ENCODE measurements at regions not wholly inside any gene's neighbourhood (a gene's known extent, or its start where the extent isn't known, plus 50 kb on each side); places are given as distances from the start of the nearest gene placed in this dataset.

- Histone ChIP-seq H3K4me3 (ENCODE audit: low read depth, low read length) (no peak overlapping the region), H3K36me3 (ENCODE audit: control insufficient read depth, insufficient read depth, low read length) (no peaks in the 10 kb centered on the region), H3K27me3 (ENCODE audit: control insufficient read depth, insufficient read depth, low read length) (no peaks in the 10 kb centered on the region)
- DNase-seq (ENCODE audit: low read depth): no peak
- TF ChIP-seq CTCF (IDR thresholded peaks at IDR 0.05; ENCODE audit: insufficient read depth, low read length, poor library complexity, severe bottlenecking): no peak
These were observed 59.6 kb downstream of the OLIG3 start for GRCh38 chr6:137434640-137435039.

- no peak for DNase-seq (ENCODE audit: low read depth)
- H3K36me3 ChIP-seq (ENCODE audit: control insufficient read depth, insufficient read depth, low read length): no peaks in the 10 kb centered on the region
- TF ChIP-seq CTCF (IDR thresholded peaks at IDR 0.05; ENCODE audit: insufficient read depth, low read length, poor library complexity, severe bottlenecking): no peak
- H3K4me3 ChIP-seq (ENCODE audit: low read depth, low read length): no peak overlapping the region
- no peaks in the 10 kb centered on the region for H3K27me3 ChIP-seq (ENCODE audit: control insufficient read depth, insufficient read depth, low read length)
These were observed 62.1 kb downstream of the OLIG3 start for GRCh38 chr6:137432054-137432611.

DNA sequence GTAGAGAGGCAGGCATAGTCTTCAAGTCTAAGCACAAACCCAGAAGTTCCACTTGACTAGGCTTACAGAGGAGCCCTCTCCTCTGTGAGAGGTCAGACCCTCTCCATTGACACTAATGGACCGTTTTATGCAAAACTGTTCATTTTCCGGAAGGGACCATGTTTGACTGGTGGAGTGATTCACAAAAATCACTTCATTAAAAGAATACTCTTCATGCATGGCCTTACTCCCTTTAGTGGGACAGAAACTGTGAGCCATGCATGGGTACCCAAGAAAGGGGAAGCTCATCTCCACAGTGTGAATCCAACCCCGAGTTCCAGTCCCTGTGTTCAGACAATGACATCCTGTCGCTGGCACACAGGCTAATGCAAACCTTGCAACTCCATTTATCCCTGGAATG is 63.2 kb downstream of the OLIG3 start:
- Histone ChIP-seq H3K36me3 (ENCODE audit: control insufficient read depth, insufficient read depth, low read length) (no peaks in the 10 kb centered on the region), H3K4me3 (ENCODE audit: low read depth, low read length) (no peak overlapping the region), H3K27me3 (ENCODE audit: control insufficient read depth, insufficient read depth, low read length) (no peaks in the 10 kb centered on the region)
- no peak for TF ChIP-seq CTCF (IDR thresholded peaks at IDR 0.05; ENCODE audit: insufficient read depth, low read length, poor library complexity, severe bottlenecking)
- DNase-seq (ENCODE audit: low read depth): no peak

GRCh38 chr6:137427656-137428290 is 66.4 kb downstream of the OLIG3 start:
- no peaks in the 10 kb centered on the region for H3K27me3 ChIP-seq (ENCODE audit: control insufficient read depth, insufficient read depth, low read length)
- TF ChIP-seq CTCF (IDR thresholded peaks at IDR 0.05; ENCODE audit: insufficient read depth, low read length, poor library complexity, severe bottlenecking): no peak
- H3K4me3 ChIP-seq (ENCODE audit: low read depth, low read length): no peak overlapping the region
- H3K36me3 ChIP-seq (ENCODE audit: control insufficient read depth, insufficient read depth, low read length): no peaks in the 10 kb centered on the region
- no peak for DNase-seq (ENCODE audit: low read depth)

DNA sequence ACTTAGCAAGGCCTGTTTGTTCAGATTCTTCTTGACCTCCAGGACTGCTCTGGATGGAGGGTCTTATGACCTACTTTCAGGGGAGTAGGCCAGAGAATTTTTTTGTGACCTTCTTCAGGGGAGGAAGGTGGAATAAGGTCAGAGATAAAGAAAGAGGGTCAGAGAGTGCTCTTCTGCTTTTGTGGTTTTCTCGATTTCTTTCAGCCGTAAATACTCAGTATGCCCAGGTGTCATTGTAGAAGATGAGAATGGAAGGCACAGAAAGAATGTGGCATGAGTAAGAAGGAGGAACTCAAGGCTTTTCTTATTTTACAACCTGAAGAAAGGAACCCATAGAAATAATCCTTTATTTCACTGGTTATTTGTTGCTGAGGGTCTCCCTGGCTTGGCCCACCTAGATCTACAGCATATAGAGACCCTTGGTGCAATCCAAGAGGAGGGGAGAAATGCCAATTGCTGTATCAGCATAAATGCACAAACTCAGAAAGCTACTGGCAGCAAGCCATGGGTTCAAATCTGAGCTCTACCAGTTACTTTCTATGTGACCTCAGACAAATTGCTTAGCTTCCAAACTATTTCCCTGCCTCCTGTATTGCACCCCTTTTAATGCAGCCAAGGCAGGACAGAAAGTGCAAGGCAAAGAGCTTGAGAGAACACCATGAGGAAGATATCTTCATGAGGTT is 68.0 kb downstream of the OLIG3 start:
- H3K27me3 ChIP-seq (ENCODE audit: control insufficient read depth, insufficient read depth, low read length): no peaks in the 10 kb centered on the region
- no peak for TF ChIP-seq CTCF (IDR thresholded peaks at IDR 0.05; ENCODE audit: insufficient read depth, low read length, poor library complexity, severe bottlenecking)
- no peaks in the 10 kb centered on the region for H3K36me3 ChIP-seq (ENCODE audit: control insufficient read depth, insufficient read depth, low read length)
- DNase-seq (ENCODE audit: low read depth): no peak
- no peak overlapping the region for H3K4me3 ChIP-seq (ENCODE audit: low read depth, low read length)

All from kidney epithelial cell (primary cell).